ENCODE measurements at regions not wholly inside any gene's neighbourhood (a gene's known extent, or its start where the extent isn't known, plus 50 kb on each side); places are given as distances from the start of the nearest gene placed in this dataset.
A peak's percentile ranks its signal among the peaks of the same experiment; 100 is the strongest.

GRCh38 chr12:92608151-92609091 lies 94.4 kb upstream of the PLEKHG7 start:
- H3K79me2 ChIP-seq (ENCODE audit: low read depth), result no peaks in the 10 kb centered on the region
- H2AFZ ChIP-seq, result no peak overlapping the region
- no peaks in the 10 kb centered on the region for H3K27me3 ChIP-seq (ENCODE audit: insufficient read depth, low read depth)
- BruUV-seq (replicated peaks), result no TSS peak
- no peaks in the 10 kb centered on the region for H3K4me1 ChIP-seq (replicated peaks; ENCODE audit: insufficient read depth)
- H3K4me3 ChIP-seq, result no peak overlapping the region
- intact Hi-C loops (cut with micrococcal nuclease; ENCODE audit: unreplicated experiment), result loop anchor here (2.0 kb wide), 1 partner anchor 42 kb away; no protein-coding TSS in a partner anchor
- no peaks in the 10 kb centered on the region; the same call in 1 of the 2 replicates for H3K9me3 ChIP-seq (ENCODE audit: insufficient read depth, low read depth)
- H3K4me2 ChIP-seq, result peak overlapping the region; percentile 41
- H3K9me2 ChIP-seq (ENCODE audit: insufficient read depth), result no peaks in the 10 kb centered on the region
- TF ChIP-seq CTCF (conservative IDR thresholded peaks at IDR 0.05) (peak; percentile 69), EZH2 (IDR thresholded peaks at IDR 0.05; ENCODE audit: low read depth) (no peak)
- DNase-seq, result no peak
- no peaks in the 10 kb centered on the region for H3F3A ChIP-seq (ENCODE audit: insufficient read depth, low read depth)
- ChIA-PET CTCF (interaction anchor here (0.6 to 0.7 kb wide), 4 partner anchors 163 to 1700 kb away, joined by 5 to 20 read pairs (median 10); no protein-coding TSS in a partner anchor), POLR2A (ENCODE audit: unreplicated experiment) (no interaction called here)
- no peaks in the 10 kb centered on the region for H4K20me1 ChIP-seq (ENCODE audit: insufficient read depth)
- no peaks in the 10 kb centered on the region for H3K36me3 ChIP-seq (ENCODE audit: low read depth)
- H3K27ac ChIP-seq, result no peak overlapping the region

- BruUV-seq (replicated peaks), result no TSS peak
- DNase-seq, result no peak
- Histone ChIP-seq H3K9me2 (ENCODE audit: insufficient read depth) (no peaks in the 10 kb centered on the region), H3K27ac (no peak overlapping the region), H3K79me2 (ENCODE audit: low read depth) (no peaks in the 10 kb centered on the region), H3K4me2 (no peak overlapping the region), H2AFZ (no peak overlapping the region), H3K9me3 (ENCODE audit: insufficient read depth, low read depth) (no peaks in the 10 kb centered on the region; the same call in 1 of the 2 replicates), H3K27me3 (ENCODE audit: insufficient read depth, low read depth) (no peaks in the 10 kb centered on the region), H3K36me3 (ENCODE audit: low read depth) (no peaks in the 10 kb centered on the region), H3K4me3 (no peak overlapping the region), H4K20me1 (ENCODE audit: insufficient read depth) (no peaks in the 10 kb centered on the region), H3F3A (ENCODE audit: insufficient read depth, low read depth) (no peaks in the 10 kb centered on the region), H3K4me1 (replicated peaks; ENCODE audit: insufficient read depth) (no peaks in the 10 kb centered on the region)
- TF ChIP-seq EZH2 (IDR thresholded peaks at IDR 0.05; ENCODE audit: low read depth), result no peak
- no peak for TF ChIP-seq CTCF (conservative IDR thresholded peaks at IDR 0.05)
- POLR2A ChIA-PET (ENCODE audit: unreplicated experiment), result no interaction called here
- CTCF ChIA-PET, result no interaction called here
- intact Hi-C loops (cut with micrococcal nuclease; ENCODE audit: unreplicated experiment), result no loop called here
Measured at GRCh38 chr12:92606956-92607355, 95.8 kb upstream of the PLEKHG7 start.

GRCh38 chr12:92605621-92606170 lies 97.1 kb upstream of the PLEKHG7 start:
- H3F3A ChIP-seq (ENCODE audit: insufficient read depth, low read depth), result no peaks in the 10 kb centered on the region
- intact Hi-C loops (cut with micrococcal nuclease; ENCODE audit: unreplicated experiment), result no loop called here
- CTCF ChIA-PET, result no interaction called here

More at GRCh38 chr12:92605621-92606170, 97.1 kb upstream of the PLEKHG7 start:
- no peak overlapping the region for H3K27ac ChIP-seq
- no peaks in the 10 kb centered on the region for H3K79me2 ChIP-seq (ENCODE audit: low read depth)
- no peak overlapping the region for H3K4me2 ChIP-seq
- H2AFZ ChIP-seq, result no peak overlapping the region
- no peaks in the 10 kb centered on the region for H3K9me2 ChIP-seq (ENCODE audit: insufficient read depth)
- no peaks in the 10 kb centered on the region for H3K4me1 ChIP-seq (replicated peaks; ENCODE audit: insufficient read depth)
- POLR2A ChIA-PET (ENCODE audit: unreplicated experiment), result no interaction called here
- no peak overlapping the region for H3K4me3 ChIP-seq
- BruUV-seq (replicated peaks), result no TSS peak
- no peaks in the 10 kb centered on the region for H3K27me3 ChIP-seq (ENCODE audit: insufficient read depth, low read depth)
- TF ChIP-seq EZH2 (IDR thresholded peaks at IDR 0.05; ENCODE audit: low read depth), result no peak
- no peak for DNase-seq
- H4K20me1 ChIP-seq (ENCODE audit: insufficient read depth), result no peaks in the 10 kb centered on the region
- peaks cover 2% of the 10 kb centered on the region for H3K9me3 ChIP-seq (ENCODE audit: insufficient read depth, low read depth)
- H3K36me3 ChIP-seq (ENCODE audit: low read depth), result no peaks in the 10 kb centered on the region
